Mesothelial cell of epicardium (in vitro differentiated cells): ENCODE measurements at regions not wholly inside any gene's neighbourhood (a gene's known extent, or its start where the extent isn't known, plus 50 kb on each side); places are given as distances from the start of the nearest gene placed in this dataset.
A peak's percentile ranks its signal among the peaks of the same experiment; 100 is the strongest.
"Not testable (repeated sequence)": the region's sequence is repeated elsewhere in the genome, so short reads cannot be mapped to it uniquely, and the experiment has no call there.

Source experiments
- DNase-seq, 2 experiments: peaks; one replicate each; pipeline ENCODE4 v3.0.0; 2021; ENCODE audit warnings: low spot score in 2 of 2; ENCODE audit not compliant: unreplicated experiment in 2 of 2
- H3K27ac Mint-ChIP-seq: 2 replicates; pipeline ENCODE4 v1.8.0; 2021; ENCODE audit warnings: mixed read lengths
- H3K27me3 Mint-ChIP-seq: 2 replicates; pipeline ENCODE4 v1.8.0; 2021; ENCODE audit warnings: low read depth, mixed read lengths
- H3K36me3 Mint-ChIP-seq: 2 replicates; pipeline ENCODE4 v1.8.0; 2021; ENCODE audit warnings: mixed read lengths
- H3K4me1 Mint-ChIP-seq: 2 replicates; pipeline ENCODE4 v1.8.0; 2021; ENCODE audit warnings: mixed read lengths
- H3K4me3 Mint-ChIP-seq: 2 replicates; pipeline ENCODE4 v1.8.0; 2021; ENCODE audit warnings: mild to moderate bottlenecking, moderate library complexity, mixed read lengths
- H3K9me3 Mint-ChIP-seq: 2 replicates; pipeline ENCODE4 v1.8.0; 2021; ENCODE audit warnings: mixed read lengths
- TF ChIP-seq, protein P1 (sequence below): fragments of 200-600 bp; sonication (generic); IDR thresholded peaks from one replicate; pipeline ENCODE4 v1.5.0; 2021; ENCODE audit warnings: antibody characterized with exemption; ENCODE audit not compliant: unreplicated experiment

DNA sequence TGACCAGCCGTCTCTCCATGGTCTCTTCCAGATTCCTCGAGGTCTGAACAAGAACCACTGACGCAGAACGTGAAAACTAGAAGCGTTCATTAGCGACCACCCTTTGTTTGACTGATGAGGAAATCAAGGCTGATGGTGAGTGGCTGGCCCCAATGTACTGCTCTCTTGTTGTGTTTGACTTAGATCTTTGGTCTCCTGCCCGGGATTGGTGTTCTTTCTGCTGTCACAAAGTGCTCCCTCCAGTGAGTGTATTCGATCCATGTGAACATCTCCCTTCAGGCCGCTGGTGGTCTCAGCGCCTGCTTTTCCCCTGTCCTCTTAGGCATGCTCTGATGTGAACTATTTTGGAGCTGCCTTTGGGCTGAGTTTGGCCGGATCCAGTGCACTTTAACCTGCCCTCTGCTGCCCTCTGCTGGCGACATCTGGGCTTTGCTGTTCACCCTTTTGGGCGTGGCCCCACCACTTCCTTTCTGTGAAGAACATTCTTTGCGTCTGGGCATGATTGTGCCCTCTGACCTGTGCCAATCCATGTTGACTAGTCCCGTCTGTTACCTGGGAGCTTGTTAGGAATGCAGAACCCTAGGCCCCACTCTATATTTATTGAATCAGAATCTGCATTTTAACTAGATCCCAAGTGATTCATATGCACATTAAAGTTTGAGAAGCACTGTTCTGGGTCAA lies 279.1 kb downstream of the TTC6 start:
- H3K36me3 Mint-ChIP-seq, result no peaks in the 10 kb centered on the region
- TF ChIP-seq, protein P1, sequence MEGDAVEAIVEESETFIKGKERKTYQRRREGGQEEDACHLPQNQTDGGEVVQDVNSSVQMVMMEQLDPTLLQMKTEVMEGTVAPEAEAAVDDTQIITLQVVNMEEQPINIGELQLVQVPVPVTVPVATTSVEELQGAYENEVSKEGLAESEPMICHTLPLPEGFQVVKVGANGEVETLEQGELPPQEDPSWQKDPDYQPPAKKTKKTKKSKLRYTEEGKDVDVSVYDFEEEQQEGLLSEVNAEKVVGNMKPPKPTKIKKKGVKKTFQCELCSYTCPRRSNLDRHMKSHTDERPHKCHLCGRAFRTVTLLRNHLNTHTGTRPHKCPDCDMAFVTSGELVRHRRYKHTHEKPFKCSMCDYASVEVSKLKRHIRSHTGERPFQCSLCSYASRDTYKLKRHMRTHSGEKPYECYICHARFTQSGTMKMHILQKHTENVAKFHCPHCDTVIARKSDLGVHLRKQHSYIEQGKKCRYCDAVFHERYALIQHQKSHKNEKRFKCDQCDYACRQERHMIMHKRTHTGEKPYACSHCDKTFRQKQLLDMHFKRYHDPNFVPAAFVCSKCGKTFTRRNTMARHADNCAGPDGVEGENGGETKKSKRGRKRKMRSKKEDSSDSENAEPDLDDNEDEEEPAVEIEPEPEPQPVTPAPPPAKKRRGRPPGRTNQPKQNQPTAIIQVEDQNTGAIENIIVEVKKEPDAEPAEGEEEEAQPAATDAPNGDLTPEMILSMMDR, result peak; percentile 93
- H3K4me1 Mint-ChIP-seq, result peaks cover 2% of the 10 kb centered on the region
- H3K9me3 Mint-ChIP-seq, result peaks cover 9% of the 10 kb centered on the region
- DNase-seq, result peak; percentile 67 to 90
- H3K4me3 Mint-ChIP-seq, result no peak overlapping the region
- H3K27ac Mint-ChIP-seq, result no peak overlapping the region
- peaks cover 30% of the 10 kb centered on the region for H3K27me3 Mint-ChIP-seq

DNA sequence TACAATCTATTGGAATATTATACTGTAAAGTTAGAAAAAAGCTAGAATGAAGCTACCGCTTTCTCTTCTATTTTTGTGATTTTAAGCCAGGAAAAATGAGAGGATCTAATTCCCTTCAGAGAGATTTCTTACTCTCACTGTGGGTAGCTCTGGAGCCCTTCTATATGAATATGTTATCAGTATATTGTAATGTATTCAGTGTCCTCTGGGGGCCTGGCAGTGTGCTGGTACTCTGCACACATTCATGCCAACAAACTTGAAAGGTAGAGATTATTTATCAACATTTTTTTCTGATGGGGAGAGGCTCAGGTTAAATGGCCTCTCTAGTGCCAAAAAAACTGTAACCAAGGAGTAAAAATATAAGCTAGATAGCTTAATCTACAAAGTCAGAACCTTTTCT lies 292.8 kb downstream of the TTC6 start:
- Mint-ChIP-seq H3K9me3 (peaks cover 19% of the 10 kb centered on the region), H3K36me3 (no peaks in the 10 kb centered on the region), H3K27me3 (peaks cover 13% of the 10 kb centered on the region), H3K4me1 (peaks cover 2% of the 10 kb centered on the region), H3K4me3 (no peak overlapping the region), H3K27ac (no peak overlapping the region)
- DNase-seq, result no peak
- TF ChIP-seq, protein P1, result no peak

DNA sequence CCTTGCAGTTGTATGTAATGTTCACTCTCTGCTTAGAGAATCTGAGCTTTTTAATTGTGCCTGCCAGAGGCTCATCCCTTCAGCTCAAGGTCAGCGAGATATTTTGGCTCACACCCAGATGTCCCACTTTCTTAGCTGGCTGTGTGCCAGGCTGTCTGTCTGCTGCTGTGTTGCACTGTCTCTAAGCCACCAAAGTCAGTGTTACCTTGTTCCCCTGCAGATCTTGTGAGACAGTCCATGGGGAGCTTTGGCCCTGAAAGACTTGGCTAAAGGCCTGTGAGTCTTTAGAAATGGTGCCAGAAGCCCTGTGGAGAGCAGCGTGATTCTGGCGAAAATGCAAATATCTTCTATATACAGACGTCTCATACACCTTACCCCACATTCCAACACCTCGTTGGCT lies 293.7 kb downstream of the TTC6 start:
- Mint-ChIP-seq H3K27ac (no peak overlapping the region), H3K4me3 (no peak overlapping the region), H3K4me1 (peaks cover 2% of the 10 kb centered on the region), H3K36me3 (no peaks in the 10 kb centered on the region), H3K27me3 (peaks cover 10% of the 10 kb centered on the region), H3K9me3 (peaks cover 13% of the 10 kb centered on the region)
- DNase-seq, result no peak
- TF ChIP-seq, protein P1, result no peak

DNA sequence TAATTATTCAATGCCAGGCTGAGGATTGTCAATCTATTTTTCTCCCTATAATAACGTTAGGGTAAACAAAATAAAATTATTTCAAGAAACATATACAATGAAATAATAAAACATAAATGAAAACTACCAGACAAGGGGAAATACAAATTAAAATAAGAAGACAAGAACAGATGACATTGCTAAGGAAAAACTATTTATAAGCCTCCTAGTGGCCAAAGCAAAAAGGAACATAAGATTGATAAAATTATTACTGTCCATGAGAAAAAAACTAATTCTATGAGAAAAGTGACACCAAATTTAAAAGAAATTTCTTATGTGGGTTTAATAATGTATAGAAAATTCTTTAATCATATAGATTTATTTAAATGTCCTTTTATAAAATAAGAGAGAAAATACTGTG lies 294.7 kb downstream of the TTC6 start:
- Mint-ChIP-seq H3K4me3 (no peak overlapping the region), H3K9me3 (peaks cover 13% of the 10 kb centered on the region), H3K27me3 (peaks cover 15% of the 10 kb centered on the region), H3K4me1 (peaks cover 2% of the 10 kb centered on the region), H3K36me3 (no peaks in the 10 kb centered on the region), H3K27ac (no peak overlapping the region)
- TF ChIP-seq, protein P1, result peak; percentile 63
- no peak for DNase-seq

DNA sequence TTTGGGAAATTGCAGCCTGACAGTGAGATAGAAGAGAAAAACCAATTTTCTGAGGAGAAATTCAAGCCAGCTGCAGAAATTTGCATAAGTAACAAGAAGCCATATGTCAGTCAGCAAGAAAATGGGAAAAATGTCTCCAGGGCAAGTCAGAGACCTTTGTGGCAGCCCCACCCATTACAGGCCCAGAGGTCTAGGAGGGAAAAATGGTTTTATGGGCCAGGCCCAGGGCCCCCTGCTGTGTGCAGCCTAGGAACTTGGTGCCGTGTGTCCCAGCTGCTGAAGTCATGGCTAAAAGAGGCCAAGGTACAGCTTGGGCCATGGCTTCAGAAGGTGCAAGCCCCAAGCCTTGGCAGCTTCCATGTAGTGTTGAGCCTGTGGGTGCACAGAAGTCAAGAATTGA lies 296.1 kb downstream of the TTC6 start:
- not testable (repeated sequence) for DNase-seq, H3K4me1 Mint-ChIP-seq, H3K4me3 Mint-ChIP-seq, H3K27ac Mint-ChIP-seq, H3K36me3 Mint-ChIP-seq
- peaks cover 13% of the 10 kb centered on the region for H3K9me3 Mint-ChIP-seq
- peaks cover 25% of the 10 kb centered on the region for H3K27me3 Mint-ChIP-seq

DNA sequence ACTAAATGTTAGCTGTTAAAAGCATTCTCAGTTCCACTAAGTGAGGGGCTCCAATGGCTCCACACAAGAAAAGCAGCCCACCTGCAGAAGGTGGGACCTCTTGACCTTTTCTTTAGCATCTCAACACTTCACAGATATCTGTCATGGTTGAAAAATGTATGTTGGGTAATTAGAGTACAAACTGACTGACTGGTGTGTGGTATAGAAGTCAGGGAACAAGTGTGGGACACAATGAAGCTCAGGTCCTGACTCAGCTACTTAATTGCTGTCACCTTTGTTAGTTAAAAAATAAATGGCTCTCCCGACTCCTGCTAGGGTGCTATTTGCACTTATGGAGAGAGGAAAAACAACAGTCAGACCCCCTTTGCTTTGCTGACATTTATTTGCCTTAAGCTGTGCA lies 299.0 kb downstream of the TTC6 start:
- TF ChIP-seq, protein P1, result no peak
- Mint-ChIP-seq H3K27me3 (peaks cover 30% of the 10 kb centered on the region), H3K4me3 (no peak overlapping the region), H3K27ac (no peak overlapping the region), H3K4me1 (no peaks in the 10 kb centered on the region), H3K9me3 (peaks cover 13% of the 10 kb centered on the region), H3K36me3 (no peaks in the 10 kb centered on the region)
- no peak for DNase-seq
